Keratinocyte (primary cell): ENCODE measurements at regions not wholly inside any gene's neighbourhood (a gene's known extent, or its start where the extent isn't known, plus 50 kb on each side); places are given as distances from the start of the nearest gene placed in this dataset.

Source experiments
- DNase-seq: peaks from one replicate; pipeline ENCODE4 v3.0.0-alpha.2; 2011; ENCODE audit warnings: low read depth, missing footprints, low spot score
- FAIRE-seq: peaks from 2 replicates; lab custom pipeline; 2011; peaks lifted over from hg19 to GRCh38; lab: Jason Lieb, UNC
- H2AFZ ChIP-seq: 2 replicates; pipeline ENCODE4 v1.6.0; 2012; ENCODE audit warnings: low read length, control low read depth, inconsistent platforms; ENCODE audit not compliant: control insufficient read depth
- H3K27ac ChIP-seq: 2 replicates; pipeline ENCODE4 v1.5.1; 2011; ENCODE audit warnings: low read length; ENCODE audit not compliant: control insufficient read depth, insufficient read depth
- H3K27me3 ChIP-seq: 3 replicates; pipeline ENCODE4 v1.6.0; 2011; ENCODE audit warnings: low read length; ENCODE audit not compliant: control insufficient read depth, insufficient read depth; ENCODE audit errors: extremely low read depth
- H3K36me3 ChIP-seq, 2 experiments: 2 replicates in 1 of 2; 3 replicates in 1 of 2; pipeline ENCODE4 v1.5.1; 2011; ENCODE audit warnings: low read length in 2 of 2, mild to moderate bottlenecking in 1 of 2; ENCODE audit not compliant: control insufficient read depth in 2 of 2, insufficient read depth in 2 of 2; ENCODE audit errors: extremely low read depth in 1 of 2
- H3K4me1 ChIP-seq: 3 replicates; pipeline ENCODE4 v1.5.1; 2011; ENCODE audit warnings: low read length; ENCODE audit not compliant: control insufficient read depth, insufficient read depth; ENCODE audit errors: extremely low read depth
- H3K4me2 ChIP-seq: 3 replicates; pipeline ENCODE4 v1.6.0; 2011; ENCODE audit warnings: low read depth, low read length; ENCODE audit not compliant: control insufficient read depth, insufficient read depth; ENCODE audit errors: extremely low read depth
- H3K4me3 ChIP-seq, 3 experiments: fragments of 200-600 bp in 1 of 3; sonication (generic) in 1 of 3; 2 replicates in 2 of 3; 3 replicates in 1 of 3; pipeline ENCODE4 v1.5.1; 2011 to 2016; ENCODE audit warnings: low read length in 3 of 3, mild to moderate bottlenecking in 3 of 3, control low read depth in 2 of 3, inconsistent platforms in 1 of 3, low read depth in 1 of 3, mixed read lengths in 1 of 3, mixed run types in 1 of 3, moderate library complexity in 1 of 3; ENCODE audit not compliant: control insufficient read depth in 2 of 3, insufficient read depth in 2 of 3; ENCODE audit errors: extremely low read depth in 1 of 3
- H3K79me2 ChIP-seq: 2 replicates; pipeline ENCODE4 v1.6.0; 2012; ENCODE audit warnings: low read length; ENCODE audit not compliant: control insufficient read depth, insufficient read depth
- H3K9ac ChIP-seq: 3 replicates; pipeline ENCODE4 v1.6.0; 2011; ENCODE audit warnings: low read length; ENCODE audit not compliant: control insufficient read depth, insufficient read depth; ENCODE audit errors: extremely low read depth
- H3K9me1 ChIP-seq: 3 replicates; pipeline ENCODE4 v1.6.0; 2011; ENCODE audit warnings: low read length; ENCODE audit not compliant: control insufficient read depth, insufficient read depth; ENCODE audit errors: extremely low read depth
- H3K9me3 ChIP-seq: 2 replicates; pipeline ENCODE4 v1.5.1; 2012; ENCODE audit warnings: low read depth, low read length; ENCODE audit not compliant: control insufficient read depth
- H4K20me1 ChIP-seq: 3 replicates; pipeline ENCODE4 v1.6.0; 2011; ENCODE audit warnings: low read length; ENCODE audit not compliant: control insufficient read depth, insufficient read depth; ENCODE audit errors: extremely low read depth
- CTCF ChIP-seq, 3 experiments: IDR thresholded peaks in 1 of 3; conservative IDR thresholded peaks in 1 of 3; optimal IDR thresholded peaks in 1 of 3; 2 replicates in 2 of 3; 3 replicates in 1 of 3; pipeline versions ENCODE3 to v1.5.1; 2011; ENCODE audit warnings: low read length in 3 of 3, mild to moderate bottlenecking in 3 of 3, moderate library complexity in 2 of 3, control low read depth in 1 of 3, inconsistent platforms in 1 of 3; ENCODE audit not compliant: insufficient read depth in 2 of 3; ENCODE audit errors: extremely low read depth in 1 of 3
- EZH2 ChIP-seq: IDR thresholded peaks from one replicate; pipeline ENCODE4 v1.6.1; 2012; ENCODE audit warnings: inconsistent platforms, mild to moderate bottlenecking, low read length, moderate library complexity
- dilution Hi-C: fragments of 300-500 bp; cut with MboI; formaldehyde crosslinking; loops from one replicate; pipeline ENCODE4 v1.7.0; 2020; ENCODE audit warnings: low sequenced_read_pairs; ENCODE audit not compliant: extremely low pct_ligation_motif_present

GRCh38 chr9:2919347-2919746, 75.5 kb upstream of the PUM3 start:
- dilution Hi-C loops, result no loop called here

GRCh38 chr9:2916382-2916985, 72.6 kb upstream of the PUM3 start:
- TF ChIP-seq CTCF (optimal IDR thresholded peaks at IDR 0.05 in 1 of 3, IDR thresholded peaks at IDR 0.05 in 1 of 3, conservative IDR thresholded peaks at IDR 0.05 in 1 of 3; ENCODE audit: extremely low read depth in 1 of 3, insufficient read depth in 2 of 3, low read length in 3 of 3), result no peak
- TF ChIP-seq EZH2, result no peak
- Histone ChIP-seq H4K20me1 (no peaks in the 10 kb centered on the region), H3K36me3 (no peaks in the 10 kb centered on the region), H3K4me3 (no peak overlapping the region), H3K4me2 (no peak overlapping the region), H3K4me1 (no peaks in the 10 kb centered on the region), H3K27me3 (no peaks in the 10 kb centered on the region), H3K27ac (no peak overlapping the region), H3K79me2 (no peaks in the 10 kb centered on the region), H3K9me3 (no peaks in the 10 kb centered on the region), H3K9ac (no peak overlapping the region), H2AFZ (no peak overlapping the region), H3K9me1 (no peaks in the 10 kb centered on the region)
- dilution Hi-C loops, result no loop called here
- no peak for DNase-seq
- no peak for FAIRE-seq

More at GRCh38 chr9:2919347-2919746, 75.5 kb upstream of the PUM3 start:
- Histone ChIP-seq H2AFZ (no peak overlapping the region), H3K9me3 (no peaks in the 10 kb centered on the region), H4K20me1 (no peaks in the 10 kb centered on the region), H3K4me3 (no peak overlapping the region), H3K9ac (no peak overlapping the region), H3K27me3 (no peaks in the 10 kb centered on the region), H3K27ac (no peak overlapping the region), H3K9me1 (no peaks in the 10 kb centered on the region), H3K79me2 (no peaks in the 10 kb centered on the region), H3K36me3 (no peaks in the 10 kb centered on the region), H3K4me2 (no peak overlapping the region), H3K4me1 (no peaks in the 10 kb centered on the region)
- FAIRE-seq (no peak), DNase-seq (no peak)
- TF ChIP-seq EZH2, result no peak
- no peak for TF ChIP-seq CTCF (optimal IDR thresholded peaks at IDR 0.05 in 1 of 3, IDR thresholded peaks at IDR 0.05 in 1 of 3, conservative IDR thresholded peaks at IDR 0.05 in 1 of 3; ENCODE audit: extremely low read depth in 1 of 3, insufficient read depth in 2 of 3, low read length in 3 of 3)
